ENCODE measurements at regions not wholly inside any gene's neighbourhood (a gene's known extent, or its start where the extent isn't known, plus 50 kb on each side); places are given as distances from the start of the nearest gene placed in this dataset.

- Mint-ChIP-seq H3K4me1 (no peaks in the 10 kb centered on the region), H3K4me3 (no peak overlapping the region), H3K9me3 (ENCODE audit: insufficient read depth) (no peaks in the 10 kb centered on the region), H3K27me3 (no peaks in the 10 kb centered on the region), H3K27ac (no peak overlapping the region)
- no peaks in the 10 kb centered on the region for H3K27me3 ChIP-seq (replicated peaks in 1 of 4; ENCODE audit: control extremely low read depth in 1 of 4, control insufficient read depth in 3 of 4, insufficient read depth in 4 of 4, low read length in 3 of 4)
- no peaks in the 10 kb centered on the region for H3K79me2 ChIP-seq (ENCODE audit: control insufficient read depth, insufficient read depth, low read length)
- DNase-seq (no peak), ATAC-seq (ENCODE audit: low read depth) (no peak)
- H3K36me3 ChIP-seq (replicated peaks in 1 of 2; ENCODE audit: control extremely low read depth in 1 of 2, control insufficient read depth in 1 of 2, extremely low read depth in 1 of 2, insufficient read depth in 2 of 2, low read length in 1 of 2) = no peaks in the 10 kb centered on the region
- H4K20me1 ChIP-seq (ENCODE audit: control insufficient read depth, insufficient read depth, low read length, poor library complexity, severe bottlenecking) = no peaks in the 10 kb centered on the region
- intact Hi-C loops (cut with micrococcal nuclease) = no loop called here
- TF ChIP-seq CTCF (IDR thresholded peaks at IDR 0.05) (no peak), EZH2 (IDR thresholded peaks at IDR 0.05; ENCODE audit: borderline replicate concordance, insufficient read depth, low read depth, low read length, poor library complexity, severe bottlenecking) (no peak)
- H3K4me1 ChIP-seq (ENCODE audit: control insufficient read depth in 2 of 2, insufficient read depth in 2 of 2, low read length in 2 of 2) = no peaks in the 10 kb centered on the region
- H3K9ac ChIP-seq (ENCODE audit: low read length) = no peak overlapping the region
- CTCF ChIA-PET = no interaction called here
- POLR2A ChIA-PET = interaction anchor here (0.7 kb wide), 1 partner anchor 115 kb away, joined by 3 read pairs; no protein-coding TSS in a partner anchor
- H3K4me2 ChIP-seq (replicated peaks; ENCODE audit: low read depth, low read length, poor library complexity, severe bottlenecking) = no peak overlapping the region
- 100% methylated on average over 3 of the region's 4 CpGs for WGBS (ENCODE audit: insufficient coverage)
- H3K27ac ChIP-seq (ENCODE audit: low read length in 2 of 2) = no peak overlapping the region
- H3K9me3 ChIP-seq (ENCODE audit: control extremely low read depth in 1 of 3, control insufficient read depth in 2 of 3, insufficient read depth in 1 of 3, low read length in 2 of 3) = no peaks in the 10 kb centered on the region
- H2AFZ ChIP-seq (ENCODE audit: insufficient read depth, low read depth, low read length, poor library complexity, severe bottlenecking) = no peak overlapping the region
- H3K4me3 ChIP-seq (ENCODE audit: control extremely low read depth in 1 of 5, extremely low read depth in 1 of 5, insufficient read depth in 1 of 5, low read depth in 2 of 5, low read length in 4 of 5) = no peak overlapping the region
Measured at GRCh38 chr1:58405660-58406059, 140.9 kb downstream of the OMA1 start.

GRCh38 chr1:58403894-58404293 lies 142.6 kb downstream of the OMA1 start:
- ChIA-PET CTCF (interaction anchor here (1.3 kb wide), 1 partner anchor 12 kb away, joined by 3 read pairs; no protein-coding TSS in a partner anchor), POLR2A (no interaction called here)
- Histone ChIP-seq H3K4me1 (ENCODE audit: control insufficient read depth in 2 of 2, insufficient read depth in 2 of 2, low read length in 2 of 2) (no peaks in the 10 kb centered on the region), H2AFZ (ENCODE audit: insufficient read depth, low read depth, low read length, poor library complexity, severe bottlenecking) (no peak overlapping the region), H3K4me3 (ENCODE audit: control extremely low read depth in 1 of 5, extremely low read depth in 1 of 5, insufficient read depth in 1 of 5, low read depth in 2 of 5, low read length in 4 of 5) (no peak overlapping the region), H3K27ac (ENCODE audit: low read length in 2 of 2) (no peak overlapping the region), H3K9me3 (ENCODE audit: control extremely low read depth in 1 of 3, control insufficient read depth in 2 of 3, insufficient read depth in 1 of 3, low read length in 2 of 3) (no peaks in the 10 kb centered on the region), H3K27me3 (replicated peaks in 1 of 4; ENCODE audit: control extremely low read depth in 1 of 4, control insufficient read depth in 3 of 4, insufficient read depth in 4 of 4, low read length in 3 of 4) (no peaks in the 10 kb centered on the region), H4K20me1 (ENCODE audit: control insufficient read depth, insufficient read depth, low read length, poor library complexity, severe bottlenecking) (no peaks in the 10 kb centered on the region), H3K9ac (ENCODE audit: low read length) (no peak overlapping the region), H3K79me2 (ENCODE audit: control insufficient read depth, insufficient read depth, low read length) (no peaks in the 10 kb centered on the region), H3K4me2 (replicated peaks; ENCODE audit: low read depth, low read length, poor library complexity, severe bottlenecking) (no peak overlapping the region), H3K36me3 (replicated peaks in 1 of 2; ENCODE audit: control extremely low read depth in 1 of 2, control insufficient read depth in 1 of 2, extremely low read depth in 1 of 2, insufficient read depth in 2 of 2, low read length in 1 of 2) (no peaks in the 10 kb centered on the region)
- ATAC-seq (ENCODE audit: low read depth) (no peak), DNase-seq (no peak)
- Mint-ChIP-seq H3K27me3 (no peaks in the 10 kb centered on the region), H3K27ac (no peak overlapping the region), H3K4me1 (no peaks in the 10 kb centered on the region), H3K4me3 (no peak overlapping the region), H3K9me3 (ENCODE audit: insufficient read depth) (no peaks in the 10 kb centered on the region)
- WGBS (ENCODE audit: insufficient coverage) = 83% methylated on average over 1 of the region's 1 CpG
- TF ChIP-seq EZH2 (IDR thresholded peaks at IDR 0.05; ENCODE audit: borderline replicate concordance, insufficient read depth, low read depth, low read length, poor library complexity, severe bottlenecking) (no peak), CTCF (IDR thresholded peaks at IDR 0.05) (no peak)
- intact Hi-C loops (cut with micrococcal nuclease) = no loop called here
